Spleen (tissue), 11 donors: ENCODE measurements at regions not wholly inside any gene's neighbourhood (a gene's known extent, or its start where the extent isn't known, plus 50 kb on each side); places are given as distances from the start of the nearest gene placed in this dataset.
"Not testable (repeated sequence)": the region's sequence is repeated elsewhere in the genome, so short reads cannot be mapped to it uniquely, and the experiment has no call there.

Source experiments
- DNase-seq: peaks from one replicate; pipeline ENCODE4 v3.0.0-alpha.2; 2020
- H3K27ac ChIP-seq, 8 donors: fragments of 200-600 bp; sonication (generic) in 7 of 8; 1 replicate in 4 of 8; 2 replicates in 4 of 8; pipeline versions ENCODE4 v1.5.0 to v1.8.0; 2016 to 2021; ENCODE audit warnings: inconsistent platforms in 4 of 8, mild to moderate bottlenecking in 4 of 8, moderate library complexity in 1 of 8
- H3K27me3 ChIP-seq, 7 donors: fragments of 200-600 bp; sonication (generic) in 6 of 7; replicated peaks in 1 of 7; 1 replicate in 4 of 7; 2 replicates in 3 of 7; pipeline versions ENCODE4 v1.5.0 to v1.8.0; 2016 to 2021; ENCODE audit warnings: inconsistent platforms in 3 of 7, mild to moderate bottlenecking in 1 of 7
- H3K36me3 ChIP-seq, 6 donors: fragments of 200-600 bp; sonication (generic) in 5 of 6; 1 replicate in 4 of 6; 2 replicates in 2 of 6; pipeline versions ENCODE4 v1.5.0 to v1.8.0; 2016 to 2021; ENCODE audit warnings: inconsistent platforms in 2 of 6
- H3K4me1 ChIP-seq, 6 donors: fragments of 200-600 bp; sonication (generic) in 5 of 6; 1 replicate in 3 of 6; 2 replicates in 3 of 6; pipeline versions ENCODE4 v1.5.0 to v1.8.0; 2016 to 2021; ENCODE audit warnings: inconsistent platforms in 3 of 6
- H3K4me3 ChIP-seq, 8 donors: fragments of 200-600 bp; sonication (generic) in 7 of 8; 1 replicate in 4 of 8; 2 replicates in 4 of 8; pipeline versions ENCODE4 v1.5.0 to v1.8.0; 2016 to 2021; ENCODE audit warnings: inconsistent platforms in 4 of 8, mild to moderate bottlenecking in 4 of 8, moderate library complexity in 2 of 8
- H3K9me3 ChIP-seq, 8 donors: fragments of 200-600 bp; sonication (generic) in 7 of 8; 1 replicate in 4 of 8; 2 replicates in 4 of 8; pipeline versions ENCODE4 v1.5.0 to v1.8.0; 2016 to 2021; ENCODE audit warnings: inconsistent platforms in 4 of 8
- CTCF ChIP-seq, 11 experiments: fragments of 200-600 bp in 7 of 11; fragments of 450-650 bp in 4 of 11; sonication (generic) in 4 of 11; IDR thresholded peaks in 8 of 11; conservative IDR thresholded peaks in 3 of 11; 1 replicate in 7 of 11; 2 replicates in 4 of 11; pipeline versions ENCODE4 v1.4.0 to v1.8.0; 2016 to 2021; ENCODE audit warnings: antibody characterized with exemption in 11 of 11, inconsistent platforms in 4 of 11, mild to moderate bottlenecking in 1 of 11
- POLR2A ChIP-seq, 3 donors: fragments of 450-650 bp; IDR thresholded peaks; one replicate each; pipeline ENCODE4 v1.5.1; 2017; ENCODE audit warnings: antibody characterized with exemption in 3 of 3, mild to moderate bottlenecking in 1 of 3
- POLR2AphosphoS5 ChIP-seq, 3 donors: sonication (generic); formaldehyde crosslinking; IDR thresholded peaks; one replicate each; pipeline ENCODE4 v1.5.1; 2017; ENCODE audit warnings: antibody characterized with exemption in 3 of 3
- WGBS, 5 donors: extraction: QIAGEN DNeasy Blood & Tissue Kit in 3 of 5; methylation state at CpG; one replicate each; pipeline versions ENCODE4 v1.1.5 to v1.1.7; 2013 to 2018; 5-methylcytosine and 5-hydroxymethylcytosine counted together
- intact Hi-C: fragments of 100-400 bp; cut with DNase I; formaldehyde crosslinking; loops from one replicate; pipeline ENCODE4 v1.15.0; 2023; ENCODE audit warnings: low total_unique reads
- donor health status: healthy with polysubstance abuse.
- donor health status: DM: no; HTN: no; CAD: no; lungs with moderate emphysema.
- donor health status: DM: no; HTN: no; CAD: no.
- donor health status: Bipolar disorder and iron deficiency.
- donor health status: healthy.
- donor health status: DM: no; HTN: no; CAD: no.
- donor health status: DM: yes; HTN: yes; CAD: no.

DNA sequence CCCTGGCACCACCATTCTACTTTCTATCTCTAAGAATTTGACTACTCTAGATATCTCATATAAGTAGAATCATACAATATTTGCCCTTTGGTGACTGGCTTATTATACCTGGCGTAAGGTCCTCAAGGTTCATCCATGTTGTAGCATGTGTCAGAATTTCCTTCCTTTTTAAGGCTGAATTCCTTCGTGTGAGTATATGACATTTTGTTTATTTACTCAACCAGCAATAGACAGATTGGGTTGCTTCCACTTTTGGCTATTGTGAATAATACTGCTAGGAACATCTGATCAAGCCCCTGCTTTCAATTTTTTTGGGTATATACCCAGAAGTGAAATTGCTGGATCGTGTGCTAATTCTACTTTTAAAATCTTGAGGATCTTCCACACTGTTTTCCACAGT, 232.8 kb upstream of the MCHR2 start:
- no peak overlapping the region for H3K4me3 ChIP-seq
- H3K27me3 ChIP-seq, result peaks cover 0 to 8% (median 0%) of the 10 kb centered on the region in 7 donors
- peaks cover 0 to 4% (median 0%) of the 10 kb centered on the region in 8 donors for H3K9me3 ChIP-seq
- H3K4me1 ChIP-seq, result peaks cover 0 to 12% (median 3%) of the 10 kb centered on the region in 6 donors
- intact Hi-C loops, result no loop called here
- TF ChIP-seq POLR2AphosphoS5 (IDR thresholded peaks at IDR 0.05) (no peak), CTCF (IDR thresholded peaks at IDR 0.05 in 8 of 11, conservative IDR thresholded peaks at IDR 0.05 in 3 of 11) (no peak)
- 28 to 46% (median 40%) methylated on average over 3 of the region's 3 CpGs for WGBS, 5 donors
- no peak for DNase-seq
- H3K36me3 ChIP-seq, result no peaks in the 10 kb centered on the region
- H3K27ac ChIP-seq, result no peak overlapping the region

GRCh38 chr6:100223952-100224351, 229.9 kb upstream of the MCHR2 start:
- H3K9me3 ChIP-seq, H3K27ac ChIP-seq, H3K27me3 ChIP-seq, H3K4me1 ChIP-seq, H3K4me3 ChIP-seq, DNase-seq, intact Hi-C loops, H3K36me3 ChIP-seq: not testable (repeated sequence)
- 67 to 78% (median 74%) methylated on average over 1 of the region's 1 CpG for WGBS, 5 donors

GRCh38 chr6:100220543-100220942, 226.5 kb upstream of the MCHR2 start:
- peaks cover 0 to 4% (median 0%) of the 10 kb centered on the region in 8 donors for H3K9me3 ChIP-seq
- H3K27ac ChIP-seq, result no peak overlapping the region
- no peaks in the 10 kb centered on the region for H3K36me3 ChIP-seq
- no peak overlapping the region for H3K4me3 ChIP-seq
- no peaks in the 10 kb centered on the region for H3K27me3 ChIP-seq
- DNase-seq, result no peak
- no peaks in the 10 kb centered on the region for H3K4me1 ChIP-seq
- WGBS, 5 donors, result 80 to 96% (median 88%) methylated on average over 4 of the region's 4 CpGs
- intact Hi-C loops, result no loop called here
- TF ChIP-seq CTCF (IDR thresholded peaks at IDR 0.05 in 8 of 11, conservative IDR thresholded peaks at IDR 0.05 in 3 of 11) (no peak), POLR2A (IDR thresholded peaks at IDR 0.05) (no peak), POLR2AphosphoS5 (IDR thresholded peaks at IDR 0.05) (no peak)

DNA sequence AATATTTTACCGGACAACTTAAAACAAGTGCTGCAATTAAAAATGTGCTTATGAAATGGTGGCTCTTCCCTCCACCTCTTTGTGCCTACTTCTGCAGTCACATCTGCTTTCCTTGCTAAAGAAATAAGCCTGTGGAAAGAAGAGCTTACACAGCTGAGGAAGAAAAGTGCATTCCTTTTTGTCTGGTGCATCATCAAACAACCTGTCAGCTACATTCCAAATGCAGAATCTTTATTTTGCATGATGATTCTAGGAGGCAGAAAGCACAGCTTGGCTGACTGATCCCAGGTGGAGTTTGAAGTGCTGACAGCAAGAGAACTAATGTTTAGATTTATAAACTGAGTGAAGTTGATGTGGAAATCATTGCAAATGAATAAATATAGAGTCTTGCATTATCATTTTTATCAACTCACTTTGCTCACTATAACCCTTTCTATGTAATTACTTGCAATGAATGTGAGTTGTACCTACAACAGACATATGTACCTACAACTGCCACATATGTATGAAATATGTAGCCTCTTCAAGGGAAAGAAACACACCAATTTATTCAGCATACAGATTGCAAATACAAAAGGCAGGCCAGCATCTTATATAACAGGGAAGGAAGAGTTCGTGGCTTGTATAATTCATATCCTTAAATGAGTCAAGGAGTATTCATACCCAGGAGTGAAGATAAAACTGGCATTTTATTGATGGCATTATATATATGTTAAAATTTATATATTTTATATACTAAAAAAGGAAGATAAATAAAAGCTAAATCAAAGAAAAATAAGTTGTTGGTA, 223.4 kb upstream of the MCHR2 start:
- intact Hi-C loops, result no loop called here
- 79 to 93% (median 86%) methylated on average over 2 of the region's 2 CpGs for WGBS, 5 donors
- Histone ChIP-seq H3K27me3 (no peaks in the 10 kb centered on the region), H3K9me3 (no peaks in the 10 kb centered on the region), H3K4me3 (no peak overlapping the region), H3K27ac (no peak overlapping the region), H3K4me1 (no peaks in the 10 kb centered on the region), H3K36me3 (no peaks in the 10 kb centered on the region)
- no peak for DNase-seq
- TF ChIP-seq POLR2AphosphoS5 (IDR thresholded peaks at IDR 0.05), result no peak
- TF ChIP-seq POLR2A (IDR thresholded peaks at IDR 0.05), result no peak
- TF ChIP-seq CTCF (IDR thresholded peaks at IDR 0.05 in 8 of 11, conservative IDR thresholded peaks at IDR 0.05 in 3 of 11), result no peak
